ENCODE measurements at regions not wholly inside any gene's neighbourhood (a gene's known extent, or its start where the extent isn't known, plus 50 kb on each side); places are given as distances from the start of the nearest gene placed in this dataset.

GRCh38 chr1:4298361-4299083, 355.9 kb upstream of the AJAP1 start:
- DNase-seq (no peak), ATAC-seq (no peak)
- intact Hi-C loops (cut with DNase I) = no loop called here
- TF ChIP-seq, protein P1, sequence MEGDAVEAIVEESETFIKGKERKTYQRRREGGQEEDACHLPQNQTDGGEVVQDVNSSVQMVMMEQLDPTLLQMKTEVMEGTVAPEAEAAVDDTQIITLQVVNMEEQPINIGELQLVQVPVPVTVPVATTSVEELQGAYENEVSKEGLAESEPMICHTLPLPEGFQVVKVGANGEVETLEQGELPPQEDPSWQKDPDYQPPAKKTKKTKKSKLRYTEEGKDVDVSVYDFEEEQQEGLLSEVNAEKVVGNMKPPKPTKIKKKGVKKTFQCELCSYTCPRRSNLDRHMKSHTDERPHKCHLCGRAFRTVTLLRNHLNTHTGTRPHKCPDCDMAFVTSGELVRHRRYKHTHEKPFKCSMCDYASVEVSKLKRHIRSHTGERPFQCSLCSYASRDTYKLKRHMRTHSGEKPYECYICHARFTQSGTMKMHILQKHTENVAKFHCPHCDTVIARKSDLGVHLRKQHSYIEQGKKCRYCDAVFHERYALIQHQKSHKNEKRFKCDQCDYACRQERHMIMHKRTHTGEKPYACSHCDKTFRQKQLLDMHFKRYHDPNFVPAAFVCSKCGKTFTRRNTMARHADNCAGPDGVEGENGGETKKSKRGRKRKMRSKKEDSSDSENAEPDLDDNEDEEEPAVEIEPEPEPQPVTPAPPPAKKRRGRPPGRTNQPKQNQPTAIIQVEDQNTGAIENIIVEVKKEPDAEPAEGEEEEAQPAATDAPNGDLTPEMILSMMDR (IDR thresholded peaks at IDR 0.05) = no peak
- no peaks in the 10 kb centered on the region for H3K9me3 ChIP-seq
- peaks cover 5% of the 10 kb centered on the region for H3K27me3 ChIP-seq (ENCODE audit: low read depth)
- no peak overlapping the region for H3K4me3 ChIP-seq
- no peaks in the 10 kb centered on the region for H3K36me3 ChIP-seq
- no peaks in the 10 kb centered on the region for H3K4me1 ChIP-seq
- H3K27ac ChIP-seq = no peak overlapping the region

DNA sequence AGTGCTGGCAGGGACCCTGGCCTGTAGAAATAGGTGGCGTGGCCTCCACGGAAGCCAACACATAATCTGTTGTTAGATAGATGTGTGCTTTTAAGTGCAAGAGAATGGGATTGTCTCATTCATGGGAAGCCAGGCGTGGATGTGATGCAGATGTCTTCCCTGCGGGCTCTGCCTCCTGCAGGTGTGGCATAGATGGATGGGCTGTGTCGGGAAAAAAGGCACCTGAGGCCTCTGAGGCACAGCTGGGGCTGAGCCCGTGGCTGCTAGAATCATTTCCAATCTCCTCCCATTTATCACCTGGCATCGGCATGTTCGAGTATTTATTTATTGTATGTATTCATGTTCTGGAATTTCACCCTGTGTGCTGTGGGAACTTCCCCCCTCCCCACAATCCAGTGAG, 353.4 kb upstream of the AJAP1 start:
- H3K27me3 ChIP-seq (ENCODE audit: low read depth) = no peaks in the 10 kb centered on the region

DNA sequence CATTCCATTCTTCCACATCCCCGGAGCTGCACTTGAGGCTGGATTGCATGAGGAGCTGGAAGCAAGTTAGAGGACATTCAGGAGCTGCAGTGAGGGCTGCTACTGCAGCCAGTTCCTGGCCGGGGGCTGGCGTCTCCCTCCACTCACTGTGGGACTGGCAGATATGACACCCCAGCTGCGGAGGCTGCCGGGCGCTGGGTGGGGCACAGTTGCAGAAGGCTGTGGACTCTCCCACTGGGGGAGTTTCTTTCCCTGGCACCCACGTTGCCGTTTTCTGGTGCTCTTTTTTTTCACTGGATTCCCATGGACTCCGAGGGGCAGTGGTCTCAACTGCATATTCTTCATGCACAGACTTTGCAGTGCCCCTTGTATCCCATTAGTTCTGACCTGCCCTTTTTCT, 351.1 kb upstream of the AJAP1 start:
- Histone ChIP-seq H3K27me3 (ENCODE audit: low read depth) (no peaks in the 10 kb centered on the region), H3K4me3 (no peak overlapping the region), H3K36me3 (no peaks in the 10 kb centered on the region), H3K27ac (no peak overlapping the region), H3K4me1 (no peaks in the 10 kb centered on the region), H3K9me3 (no peaks in the 10 kb centered on the region)
- TF ChIP-seq, protein P1 (IDR thresholded peaks at IDR 0.05) = no peak
- DNase-seq = no peak
- ATAC-seq = no peak
- intact Hi-C loops (cut with DNase I) = no loop called here

More for the DNA sequence above, 353.4 kb upstream of the AJAP1 start:
- no peak overlapping the region for H3K27ac ChIP-seq
- H3K36me3 ChIP-seq = no peaks in the 10 kb centered on the region
- DNase-seq = no peak
- H3K4me3 ChIP-seq = no peak overlapping the region
- no peaks in the 10 kb centered on the region for H3K4me1 ChIP-seq
- TF ChIP-seq, protein P1 (IDR thresholded peaks at IDR 0.05) = no peak
- intact Hi-C loops (cut with DNase I) = no loop called here
- no peak for ATAC-seq
- H3K9me3 ChIP-seq = no peaks in the 10 kb centered on the region

DNA sequence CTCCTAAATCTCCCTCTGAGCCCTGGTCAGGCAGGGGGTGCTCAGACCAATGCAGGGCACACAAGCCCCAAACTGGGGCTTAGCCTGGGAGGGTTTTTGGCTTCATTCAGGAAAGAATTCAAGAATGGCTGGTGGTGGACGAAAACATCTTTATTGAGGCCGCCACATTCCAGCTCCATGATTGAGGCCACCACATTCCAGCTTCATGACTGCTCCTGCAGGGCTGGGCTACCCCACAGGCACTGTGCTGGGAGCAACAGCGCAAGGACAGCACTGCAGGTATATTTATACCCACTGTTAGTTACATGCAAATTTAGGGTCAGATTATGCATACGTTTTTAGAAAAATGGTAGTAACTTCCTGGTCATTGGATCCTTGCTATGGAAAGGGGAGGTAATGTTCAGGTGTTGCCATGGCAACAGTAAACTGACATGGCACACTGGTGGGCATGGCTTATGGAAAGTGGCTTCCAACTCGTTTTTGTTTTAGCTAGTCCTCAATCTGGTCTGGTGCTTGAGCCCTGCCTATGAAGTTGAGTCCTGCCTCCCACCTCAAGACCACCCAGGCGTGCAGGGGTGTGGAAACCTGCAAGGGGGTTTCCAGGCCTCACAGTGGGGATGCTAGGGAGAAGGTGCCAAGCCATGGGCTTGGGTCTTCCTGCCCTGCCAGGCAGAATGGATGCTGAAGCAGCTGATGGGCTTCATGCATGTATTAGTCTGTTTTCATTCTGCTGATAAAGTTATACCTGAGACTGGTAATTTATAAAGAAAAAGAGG, 348.7 kb upstream of the AJAP1 start:
- TF ChIP-seq, protein P1 (IDR thresholded peaks at IDR 0.05) = no peak
- Histone ChIP-seq H3K36me3 (no peaks in the 10 kb centered on the region), H3K4me1 (no peaks in the 10 kb centered on the region), H3K9me3 (no peaks in the 10 kb centered on the region), H3K27me3 (ENCODE audit: low read depth) (peaks cover 4% of the 10 kb centered on the region), H3K27ac (no peak overlapping the region), H3K4me3 (no peak overlapping the region)
- ATAC-seq (no peak), DNase-seq (no peak)
- intact Hi-C loops (cut with DNase I) = no loop called here

DNA sequence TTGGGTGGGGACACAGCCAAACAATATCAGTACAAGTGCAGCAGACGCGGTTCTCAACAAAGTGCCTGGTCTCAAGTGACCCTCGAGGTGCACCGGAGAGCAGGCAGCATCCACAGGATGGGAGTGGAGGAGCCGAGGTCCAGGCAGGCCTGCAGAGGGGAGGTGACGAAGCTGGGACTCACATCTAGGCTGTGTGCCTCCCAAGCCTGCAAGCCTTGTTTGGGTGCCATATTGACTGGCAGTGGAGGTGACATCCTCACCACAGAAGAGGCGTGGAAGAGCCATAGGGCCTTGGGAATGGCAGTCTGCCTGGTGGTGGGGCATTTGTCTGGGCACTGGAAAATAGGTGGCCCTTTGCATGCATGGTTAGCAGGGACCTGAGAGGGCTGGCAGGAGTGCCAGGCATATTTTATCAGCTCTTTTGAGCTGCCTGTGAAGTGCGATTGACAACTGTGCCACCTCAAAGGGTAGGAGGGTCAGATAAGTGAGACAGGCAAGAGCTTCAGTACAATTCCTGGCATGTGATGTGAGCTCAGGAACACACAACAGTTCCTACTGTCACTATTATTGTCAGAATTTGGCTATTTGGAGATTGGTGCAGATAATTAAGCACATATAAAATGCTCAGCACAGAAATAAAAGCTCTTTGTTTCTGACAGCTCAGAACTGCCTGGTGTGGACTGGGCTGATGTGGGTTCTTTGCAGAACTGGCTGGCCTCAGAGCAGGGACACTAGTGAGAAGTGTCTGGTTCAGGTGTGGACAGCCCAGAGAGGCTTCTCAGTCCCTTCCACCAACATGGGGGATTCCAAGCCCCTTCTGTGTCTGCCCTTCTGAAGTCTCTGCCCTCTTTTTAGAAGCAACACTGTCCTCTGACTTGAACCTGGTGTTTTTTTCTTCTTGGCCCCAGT, 347.6 kb upstream of the AJAP1 start:
- Histone ChIP-seq H3K36me3 (no peaks in the 10 kb centered on the region), H3K4me1 (no peaks in the 10 kb centered on the region), H3K9me3 (no peaks in the 10 kb centered on the region), H3K4me3 (no peak overlapping the region), H3K27me3 (ENCODE audit: low read depth) (peaks cover 4% of the 10 kb centered on the region), H3K27ac (no peak overlapping the region)
- TF ChIP-seq, protein P1 (IDR thresholded peaks at IDR 0.05) = no peak
- intact Hi-C loops (cut with DNase I) = no loop called here
- ATAC-seq (no peak), DNase-seq (no peak)

Data from lower lobe of right lung (tissue), 2 donors.